ENCODE measurements at regions not wholly inside any gene's neighbourhood (a gene's known extent, or its start where the extent isn't known, plus 50 kb on each side); places are given as distances from the start of the nearest gene placed in this dataset.

DNA sequence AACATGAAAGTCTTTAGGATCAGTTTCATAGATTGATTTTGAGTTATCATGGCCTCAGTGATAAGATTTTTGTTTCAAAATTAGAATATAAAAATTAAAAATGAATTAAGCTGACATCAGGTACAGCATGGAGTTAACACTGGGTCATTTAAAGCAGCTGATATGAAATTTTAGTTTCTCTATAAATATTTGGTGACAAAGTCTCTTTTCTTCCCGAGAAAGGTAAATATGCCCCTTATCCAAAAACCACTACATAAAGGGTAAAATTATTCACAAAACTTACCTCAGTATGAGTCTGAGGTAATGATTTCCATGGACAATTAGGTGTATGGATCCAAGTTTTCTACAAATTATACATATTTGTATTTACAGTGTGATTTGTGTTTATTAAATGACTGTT is 121.5 kb upstream of the PJA2 start:
- DNase-seq (ENCODE audit: low read depth): no peak

DNA sequence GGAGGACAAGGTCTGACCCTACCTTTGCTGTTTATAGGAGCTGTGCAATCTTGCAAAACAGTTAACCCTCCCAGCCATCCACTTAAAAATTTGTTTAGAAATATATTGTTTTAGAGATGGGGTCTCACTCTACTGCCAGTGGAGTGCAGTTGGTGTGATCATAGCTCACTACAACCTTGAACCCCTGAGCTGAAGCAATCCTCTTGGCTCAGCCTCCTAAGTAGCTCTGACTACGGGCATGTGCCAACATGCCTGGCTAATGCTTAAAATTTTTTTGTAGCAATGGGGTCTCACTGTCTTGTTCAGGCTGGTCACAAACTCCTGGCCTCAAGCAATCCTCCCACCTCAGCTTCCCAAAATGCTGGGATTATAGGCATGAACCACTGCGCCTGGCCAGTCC is 120.2 kb upstream of the PJA2 start:
- DNase-seq (ENCODE audit: low read depth): no peak

DNA sequence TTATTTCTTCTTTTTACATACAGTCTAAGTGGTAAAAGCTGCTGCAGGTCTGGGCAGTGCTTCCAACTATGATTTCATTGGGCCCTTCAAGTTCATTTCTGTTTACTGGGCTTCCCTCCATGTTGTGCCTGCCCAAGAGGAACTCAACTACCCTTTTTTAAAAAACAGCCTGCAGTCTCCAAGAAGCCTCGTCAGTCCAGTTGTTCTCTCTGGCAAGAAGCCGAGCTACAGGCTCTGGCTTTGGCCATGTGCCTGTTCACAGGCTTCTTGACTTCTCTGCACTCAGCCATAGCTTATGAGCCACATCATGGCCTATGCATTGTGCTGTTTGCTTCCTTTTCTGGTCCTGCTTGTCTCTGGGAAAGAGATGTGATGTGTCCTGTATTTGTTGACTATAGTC is 119.7 kb upstream of the PJA2 start:
- DNase-seq (ENCODE audit: low read depth): peak; percentile 7

DNA sequence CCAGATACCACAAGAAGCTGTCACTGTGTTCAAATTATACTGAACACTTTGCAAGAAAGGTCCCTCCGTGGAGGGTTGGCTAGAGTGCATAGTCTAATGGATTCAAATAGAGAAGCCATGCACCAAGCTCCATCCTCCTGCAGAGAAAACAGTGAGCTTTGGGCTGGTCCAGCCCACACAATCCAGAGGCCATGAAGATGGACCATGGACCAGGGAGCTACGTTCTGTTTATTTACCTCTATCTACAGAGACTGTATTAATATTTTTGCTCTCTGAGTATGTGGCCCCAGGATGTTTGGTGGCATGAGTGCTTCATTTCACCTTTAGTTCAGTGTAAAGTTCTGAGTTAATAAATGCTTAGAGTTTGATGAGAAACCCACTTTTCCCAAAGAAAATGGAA is 114.8 kb upstream of the PJA2 start:
- DNase-seq (ENCODE audit: low read depth): no peak

DNA sequence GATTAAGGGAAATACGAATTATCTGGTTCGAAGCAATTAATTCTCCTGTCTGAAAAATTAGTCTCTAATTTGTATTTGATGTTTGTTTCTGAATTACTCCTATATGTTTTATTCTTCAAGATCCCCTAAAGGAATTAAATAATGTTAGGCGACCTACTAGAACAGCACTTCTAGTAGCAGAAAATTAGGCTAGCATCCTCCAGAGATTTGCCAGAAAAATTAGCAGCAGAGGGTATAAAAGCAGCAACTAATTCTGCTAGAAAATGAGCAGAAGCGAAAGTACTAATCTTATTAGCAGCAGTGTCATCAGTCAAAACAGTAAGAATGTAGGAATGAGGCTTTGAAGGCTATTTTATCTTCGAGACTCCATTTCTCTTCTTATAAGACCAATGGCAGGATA is 114.3 kb upstream of the PJA2 start:
- no peak for DNase-seq (ENCODE audit: low read depth)

DNA sequence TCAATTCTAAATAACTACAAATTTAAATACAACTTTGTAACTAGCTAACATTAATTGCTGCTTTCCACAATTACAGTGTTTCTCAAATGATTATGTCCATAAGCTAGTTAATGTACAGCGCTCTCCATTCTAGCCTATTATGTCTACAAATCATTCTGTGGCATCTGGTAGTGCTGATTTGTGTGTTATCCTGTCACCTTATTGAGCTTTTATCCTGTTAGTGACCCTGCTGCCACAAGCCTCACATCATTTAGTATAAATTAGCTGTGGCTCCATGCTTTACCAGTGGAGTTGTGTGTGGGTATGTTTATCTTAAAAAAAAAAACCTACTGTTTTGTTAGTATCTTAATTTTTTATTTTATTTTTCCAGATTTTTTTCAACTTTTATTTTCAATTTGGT is 112.6 kb upstream of the PJA2 start:
- no peak for DNase-seq (ENCODE audit: low read depth)

DNA sequence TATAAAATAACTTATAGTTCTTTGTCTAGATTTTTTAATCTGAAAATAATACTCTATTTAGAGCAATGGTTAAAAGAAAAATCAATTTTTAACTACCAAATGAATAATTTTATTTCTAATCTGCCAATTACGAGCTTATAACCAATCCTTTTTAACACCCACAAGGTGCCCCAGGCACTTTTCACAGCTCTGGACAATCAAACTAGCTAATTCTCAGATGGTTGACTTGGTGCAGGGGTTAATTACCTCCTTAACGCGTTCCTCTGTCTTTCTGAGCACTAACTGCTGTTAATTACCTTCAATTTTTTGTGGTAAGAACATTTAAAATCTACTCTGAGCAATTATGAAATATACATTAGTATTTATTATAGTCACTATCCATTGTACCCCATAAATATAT is 109.6 kb upstream of the PJA2 start:
- DNase-seq (ENCODE audit: low read depth): no peak

DNA sequence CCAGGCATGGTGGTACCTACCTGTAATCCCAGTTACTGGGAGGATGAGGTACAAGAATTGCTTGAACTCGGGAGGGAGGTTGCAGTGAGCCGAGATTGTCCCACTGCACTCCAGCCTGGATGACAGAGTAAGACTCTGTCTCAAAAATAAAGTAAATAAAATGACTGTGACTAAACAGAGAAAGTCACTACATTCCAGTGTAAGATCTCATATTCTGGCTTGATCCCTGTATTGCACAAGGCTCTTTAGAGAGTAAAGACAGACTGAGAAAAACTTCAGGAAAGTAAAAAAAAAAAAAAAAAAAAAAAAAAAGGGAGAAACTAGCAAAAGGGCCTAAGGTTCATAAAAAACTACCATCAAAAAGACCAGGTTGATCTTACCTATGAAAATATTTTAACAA is 106.6 kb upstream of the PJA2 start:
- DNase-seq (ENCODE audit: low read depth): peak; percentile 34

DNA sequence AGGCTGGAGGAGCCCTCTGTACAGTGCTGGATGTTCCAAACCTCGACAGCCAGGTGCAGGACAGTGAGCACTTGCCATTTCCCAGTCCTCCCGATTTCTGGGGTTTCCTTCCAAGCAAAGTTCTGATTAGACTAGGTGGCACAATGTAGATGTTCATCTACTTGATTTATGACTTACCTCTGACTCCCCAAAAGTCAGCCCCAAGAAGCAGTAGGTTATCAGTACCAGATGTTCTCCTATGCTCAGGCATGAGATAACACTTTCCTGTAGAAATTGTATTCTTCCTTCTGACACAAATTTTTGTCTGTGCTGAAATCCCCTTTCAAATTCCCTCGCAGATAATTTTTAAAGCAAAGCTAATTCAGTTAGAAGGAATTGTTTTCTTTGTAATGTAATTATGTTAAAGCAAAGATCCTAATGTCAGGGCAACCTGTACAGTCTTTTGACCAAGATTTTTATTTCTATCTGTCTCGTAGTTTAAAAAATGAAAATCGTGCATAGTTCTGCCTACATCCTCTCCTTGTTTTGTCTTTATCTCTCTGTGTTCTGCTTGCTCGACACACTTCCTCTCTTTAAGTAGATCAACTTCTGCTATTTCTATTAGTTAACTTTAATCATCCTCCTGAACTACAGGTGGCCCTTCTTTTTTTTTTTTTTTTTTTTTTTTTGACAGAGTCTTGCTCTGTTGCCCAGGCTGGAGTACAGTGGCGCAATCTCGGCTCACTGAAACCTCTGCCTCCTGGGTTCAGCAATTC is 102.4 kb upstream of the PJA2 start:
- DNase-seq (ENCODE audit: low read depth): no peak

DNA sequence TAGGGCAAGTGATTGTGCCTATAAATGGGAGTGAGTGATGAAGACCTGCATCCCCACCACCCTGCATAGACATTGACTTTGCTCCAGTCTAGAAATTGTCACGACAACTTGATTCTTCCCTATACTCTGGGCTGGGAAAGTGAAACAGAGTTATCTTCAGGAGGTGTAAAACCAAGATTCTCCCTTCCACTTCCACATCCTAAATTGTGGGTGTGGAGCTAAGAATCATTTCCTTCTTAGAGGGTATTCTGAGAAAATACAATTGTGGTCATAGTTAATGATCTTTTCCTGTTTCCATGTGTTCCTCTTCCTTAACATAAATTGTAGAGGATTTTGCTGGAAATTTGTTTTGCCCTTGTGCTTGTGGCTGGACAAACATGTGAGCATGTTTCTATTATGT is 96.8 kb upstream of the PJA2 start:
- no peak for DNase-seq (ENCODE audit: low read depth)

DNA sequence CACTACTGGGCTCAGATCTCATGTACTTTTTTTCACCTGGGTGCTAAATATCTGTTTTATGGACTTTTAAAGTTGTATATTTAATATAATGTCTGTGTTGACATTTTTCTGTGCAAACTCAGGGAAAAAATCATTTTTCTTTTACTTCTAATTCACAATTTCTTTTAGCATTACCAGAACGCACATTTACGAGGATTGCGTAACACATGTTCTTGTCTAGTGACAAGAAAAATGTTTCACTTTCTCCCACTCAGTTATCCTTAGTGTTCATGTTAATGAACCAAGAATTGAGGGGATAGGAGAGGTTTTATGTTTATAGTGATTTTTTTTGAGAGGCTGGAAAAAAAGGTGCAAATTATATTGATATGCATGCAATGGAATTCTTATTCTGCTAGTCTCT is 86.3 kb upstream of the PJA2 start:
- no peak for DNase-seq (ENCODE audit: low read depth)

DNA sequence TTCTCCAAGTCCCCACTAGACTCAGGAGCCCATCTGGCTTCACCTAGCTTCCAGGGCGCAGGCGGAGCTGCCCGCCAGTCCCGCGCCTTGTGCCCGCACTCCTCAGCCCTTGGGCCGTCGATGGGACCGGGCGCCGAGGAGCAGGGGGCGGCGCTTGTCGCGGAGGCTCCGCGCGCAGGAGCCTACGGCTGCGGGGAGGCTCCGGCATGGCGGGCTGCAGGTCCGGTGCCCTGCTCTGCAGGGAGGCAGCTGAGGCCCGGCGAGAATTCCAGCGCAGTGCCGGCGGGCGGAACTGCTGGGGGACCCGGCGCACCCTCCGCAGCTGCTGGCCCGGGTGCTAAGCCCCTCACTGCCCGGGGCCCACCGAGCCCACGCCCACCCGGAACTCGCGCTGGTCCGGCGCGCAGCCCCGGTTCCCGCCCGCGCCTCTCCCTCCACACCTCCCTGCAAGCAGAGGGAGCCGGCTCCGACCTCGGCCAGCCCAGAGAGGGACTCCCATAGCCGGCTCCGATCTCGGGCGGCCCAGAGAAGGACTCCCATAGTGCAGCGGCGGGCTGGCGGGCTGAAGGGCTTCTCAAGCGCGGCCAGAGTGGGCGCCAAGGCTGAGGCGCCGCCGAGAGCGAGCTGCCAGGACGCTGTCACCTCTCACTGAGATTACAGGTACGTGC is 78.1 kb upstream of the PJA2 start:
- DNase-seq (ENCODE audit: low read depth): no peak

DNA sequence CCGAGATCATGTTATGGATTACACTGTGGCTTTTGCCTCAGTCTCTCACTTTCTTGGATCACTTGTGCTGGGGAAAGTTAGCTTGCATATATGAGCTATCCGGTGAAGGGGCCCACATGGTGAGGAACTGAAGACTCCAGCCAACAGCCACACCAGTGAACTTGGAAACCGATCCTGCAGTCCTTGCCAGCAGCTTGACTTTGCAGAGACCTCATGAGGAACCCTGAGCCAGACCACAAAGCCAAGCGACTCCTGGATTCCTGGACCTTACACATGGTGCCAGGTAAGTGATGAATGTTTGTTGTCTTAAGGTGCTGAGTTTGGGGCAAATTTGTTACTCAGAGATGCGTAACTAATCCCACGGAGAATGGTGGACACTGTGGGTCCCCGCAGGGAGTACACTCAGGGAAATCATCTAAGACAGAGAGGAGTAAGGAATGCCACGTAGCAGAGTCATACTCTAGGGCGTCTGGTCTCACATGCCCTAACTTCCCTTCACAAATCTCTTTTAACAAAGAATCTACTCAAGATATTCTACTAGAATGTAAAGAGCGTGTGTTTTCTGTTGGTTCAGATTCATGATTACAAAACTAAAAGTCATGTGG is 76.5 kb upstream of the PJA2 start:
- DNase-seq (ENCODE audit: low read depth): no peak

DNA sequence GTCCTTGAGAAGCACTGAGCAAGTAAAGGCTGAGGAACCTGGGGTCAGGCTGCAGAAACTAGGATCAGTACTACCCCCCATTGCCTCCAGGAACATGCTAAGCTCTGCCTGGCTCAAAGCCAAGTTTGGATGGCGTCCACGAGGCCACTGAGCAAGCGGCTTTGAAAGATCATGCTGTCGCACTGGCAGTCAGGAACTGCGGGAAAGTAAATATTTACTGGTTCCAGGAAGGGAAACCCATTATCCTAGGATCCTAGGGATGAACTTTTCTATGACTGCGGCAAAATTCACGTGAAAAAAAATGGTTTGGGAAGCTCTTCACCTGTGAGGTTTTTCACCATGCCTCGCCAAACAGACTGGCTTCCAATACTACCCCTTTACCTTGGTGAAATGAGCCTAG is 75.3 kb upstream of the PJA2 start:
- DNase-seq (ENCODE audit: low read depth): no peak

DNA sequence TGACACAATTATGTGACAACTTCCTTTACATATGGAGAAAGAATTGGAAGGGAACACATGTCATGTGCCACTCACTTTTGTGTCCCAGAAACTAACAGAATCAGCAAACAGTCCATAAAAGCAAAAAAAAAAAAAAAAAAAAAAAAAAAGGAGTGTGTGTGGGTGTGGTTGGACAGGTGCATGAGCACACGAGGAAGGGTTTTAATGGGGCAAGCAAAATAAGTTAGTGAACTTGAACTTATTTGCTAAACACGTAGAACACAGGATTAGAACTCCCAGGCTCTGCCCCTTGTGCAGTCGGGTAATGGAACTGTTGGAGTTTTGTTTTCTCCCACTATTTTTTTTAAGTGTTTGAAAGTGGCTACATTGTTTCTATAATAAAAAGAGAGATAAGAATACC is 74.8 kb upstream of the PJA2 start:
- no peak for DNase-seq (ENCODE audit: low read depth)

DNA sequence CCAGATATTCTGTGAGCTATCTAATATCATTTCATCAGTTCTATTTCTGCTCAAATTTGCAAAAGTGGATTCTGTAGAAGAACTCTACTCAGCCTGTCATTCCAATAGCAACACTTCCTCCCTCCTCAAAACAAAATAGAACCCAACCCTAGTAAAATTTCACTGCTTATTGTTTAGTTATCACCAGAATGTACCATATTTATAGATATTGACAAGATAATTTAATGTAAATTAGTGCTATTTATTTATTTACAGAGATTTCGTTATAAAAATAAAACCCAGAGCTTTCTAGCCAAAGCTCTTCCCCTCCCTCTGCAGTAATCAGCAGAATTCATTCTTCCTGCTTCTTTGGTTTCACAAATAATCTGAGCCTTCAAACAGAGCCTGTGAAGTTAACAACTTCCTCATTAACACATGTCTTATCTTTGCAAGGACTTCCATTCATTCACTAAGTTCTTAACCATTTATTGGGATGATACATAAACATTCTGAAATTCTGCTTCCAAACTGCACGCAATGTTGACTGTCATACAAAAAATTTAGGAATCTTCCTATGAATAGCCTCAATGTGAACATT is 73.7 kb upstream of the PJA2 start:
- no peak for DNase-seq (ENCODE audit: low read depth)

DNA sequence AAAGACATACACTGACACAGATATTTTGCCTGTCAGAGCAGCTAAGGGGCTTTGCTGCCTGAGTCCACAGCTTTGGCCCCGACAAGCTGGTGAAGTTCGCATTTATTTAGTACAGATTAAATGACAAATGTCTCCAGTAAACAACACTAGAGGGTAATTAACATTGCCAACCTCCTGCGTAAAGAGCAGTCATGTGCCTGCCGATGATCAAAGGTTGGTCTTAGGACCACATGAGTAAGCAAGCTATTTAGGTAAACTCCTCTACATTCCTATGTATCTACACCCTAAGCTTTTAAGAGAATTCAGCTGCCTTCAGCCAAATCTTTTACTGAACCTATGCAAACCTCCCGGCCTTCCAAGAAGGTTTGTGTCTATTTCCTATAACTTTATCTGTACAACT is 73.0 kb upstream of the PJA2 start:
- DNase-seq (ENCODE audit: low read depth): no peak

DNA sequence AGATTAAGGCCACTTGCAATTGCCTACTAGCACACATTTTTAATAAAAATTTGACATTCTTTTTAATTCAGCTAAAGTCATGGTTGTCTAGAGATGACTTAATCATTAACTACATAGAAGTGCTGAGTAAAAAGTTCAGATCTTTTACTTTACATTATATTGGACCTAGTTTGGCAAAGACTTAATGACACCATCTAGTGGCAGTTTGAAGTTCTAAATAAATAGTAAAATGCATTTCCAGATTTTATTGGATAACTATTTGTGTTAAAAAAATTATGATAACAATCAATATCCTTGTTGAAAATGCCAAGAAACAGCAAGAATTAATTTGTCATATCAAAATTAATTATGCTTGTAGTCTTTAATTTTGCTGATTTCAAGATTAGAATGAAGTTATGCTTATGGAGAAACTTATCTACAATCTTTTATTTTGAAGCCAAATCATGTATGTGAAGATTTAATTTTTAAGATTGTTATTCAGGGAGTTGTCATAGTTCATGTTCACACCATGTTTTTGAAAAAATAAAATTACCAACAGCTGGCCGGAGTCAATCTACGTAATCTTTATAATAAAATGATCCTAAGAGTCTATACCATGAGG is 69.6 kb upstream of the PJA2 start:
- peak; percentile 20 for DNase-seq (ENCODE audit: low read depth)

DNA sequence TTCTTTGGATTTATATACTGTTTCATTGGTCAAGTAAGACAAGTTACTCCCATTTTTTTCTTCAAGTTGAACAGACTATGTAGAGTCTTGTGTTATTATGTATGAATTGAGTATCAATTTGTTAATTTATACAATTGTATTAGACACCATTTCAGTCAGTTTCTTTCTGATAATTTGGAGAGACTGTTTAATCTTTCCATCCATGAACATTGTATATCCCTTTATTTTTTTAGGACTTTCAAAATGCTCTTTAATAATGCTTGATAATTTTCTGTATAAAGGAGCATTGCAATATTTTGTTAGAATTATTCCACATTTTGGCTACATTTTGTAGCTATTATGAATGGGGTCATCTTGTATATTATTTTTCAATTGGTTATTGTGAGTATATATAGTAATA is 69.1 kb upstream of the PJA2 start:
- no peak for DNase-seq (ENCODE audit: low read depth)

DNA sequence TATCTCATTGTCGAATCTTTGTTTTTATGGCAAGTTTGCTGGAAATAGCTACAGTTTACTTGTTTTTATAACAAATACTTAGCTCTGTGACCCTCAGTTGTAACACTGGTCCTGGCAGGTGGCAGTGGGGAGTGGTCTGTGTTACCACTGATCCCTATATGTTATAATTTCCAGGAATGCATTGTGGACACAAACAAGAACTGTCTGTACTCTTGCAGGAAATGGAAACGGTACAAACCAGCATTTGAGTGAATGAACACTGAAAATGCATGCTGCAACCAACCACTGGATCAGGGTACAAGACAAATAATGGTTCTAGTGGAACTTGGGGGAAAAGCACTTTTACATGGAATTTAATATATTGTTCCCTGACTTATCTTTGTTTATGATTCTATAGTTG is 66.5 kb upstream of the PJA2 start:
- DNase-seq (ENCODE audit: low read depth): no peak

DNA sequence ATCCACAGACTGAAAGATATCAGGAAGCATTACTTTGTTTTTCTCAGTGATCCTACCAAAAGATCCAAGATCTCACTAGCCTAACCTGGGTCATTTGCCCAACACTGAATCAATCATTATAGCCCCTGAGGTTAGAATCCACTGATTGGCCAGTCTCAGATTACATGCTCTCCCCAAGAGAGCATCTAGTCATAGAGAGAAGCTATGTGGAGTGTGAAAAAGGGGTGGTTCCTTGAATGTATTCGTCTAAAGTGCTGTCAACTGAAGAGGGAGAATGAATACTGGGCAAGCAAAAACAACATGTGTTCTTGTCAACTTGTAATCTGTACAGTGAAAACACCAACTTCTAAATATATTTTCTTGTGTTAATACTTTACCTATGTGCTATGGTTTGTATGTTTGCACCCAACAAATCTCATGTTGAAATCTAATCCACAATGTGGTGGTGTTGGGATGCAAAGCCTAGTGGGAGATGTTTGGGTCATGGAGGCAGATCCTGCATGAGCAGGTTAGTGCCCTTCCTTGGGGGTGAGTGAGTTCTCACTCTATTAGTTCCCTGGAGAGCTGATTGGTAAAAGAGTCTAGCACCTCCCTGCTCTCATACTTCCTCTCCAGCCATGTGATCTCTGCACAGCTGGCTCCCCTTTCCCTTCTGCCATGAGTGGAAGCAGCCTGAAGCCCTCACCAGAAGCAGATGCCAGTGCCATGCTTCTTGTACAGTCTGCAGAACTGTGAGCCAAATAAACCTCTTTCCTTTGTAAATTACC is 60.3 kb upstream of the PJA2 start:
- no peak for DNase-seq (ENCODE audit: low read depth)

DNA sequence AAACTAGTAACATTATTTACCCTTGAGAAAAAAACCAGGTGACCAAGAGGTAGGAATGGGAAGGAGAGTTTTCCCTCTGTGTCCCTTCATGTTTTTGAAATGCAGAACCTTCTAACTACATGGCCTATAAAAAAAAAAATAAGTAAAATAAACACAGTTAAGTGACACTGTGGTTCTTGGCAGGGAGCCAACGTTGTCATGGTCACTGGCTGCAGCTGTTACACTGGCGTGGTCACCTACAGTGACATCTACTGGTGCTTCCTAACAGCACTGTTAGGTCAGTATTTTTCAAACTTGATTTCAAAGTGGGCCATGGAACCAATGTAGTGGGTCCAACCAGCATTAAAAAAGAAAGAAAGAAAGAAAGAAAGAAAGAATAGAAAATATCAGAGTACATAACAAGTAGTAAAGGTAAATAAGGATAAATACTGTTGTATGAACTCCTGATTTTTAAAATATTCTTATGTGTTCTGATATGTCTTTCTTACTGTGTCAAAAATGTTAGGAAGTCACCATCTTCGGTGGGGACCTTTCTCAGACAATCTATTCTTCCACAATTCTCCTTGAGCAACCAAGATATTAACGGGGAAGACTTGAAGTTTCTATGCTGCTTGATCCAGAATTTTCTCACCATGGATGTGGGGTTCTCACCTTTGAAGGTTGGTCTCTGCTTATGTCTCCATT is 59.1 kb upstream of the PJA2 start:
- peak; percentile 94 for DNase-seq (ENCODE audit: low read depth)

Data from fibroblast of gingiva (primary cell).